ENCODE measurements at regions not wholly inside any gene's neighbourhood (a gene's known extent, or its start where the extent isn't known, plus 50 kb on each side); places are given as distances from the start of the nearest gene placed in this dataset.

DNA sequence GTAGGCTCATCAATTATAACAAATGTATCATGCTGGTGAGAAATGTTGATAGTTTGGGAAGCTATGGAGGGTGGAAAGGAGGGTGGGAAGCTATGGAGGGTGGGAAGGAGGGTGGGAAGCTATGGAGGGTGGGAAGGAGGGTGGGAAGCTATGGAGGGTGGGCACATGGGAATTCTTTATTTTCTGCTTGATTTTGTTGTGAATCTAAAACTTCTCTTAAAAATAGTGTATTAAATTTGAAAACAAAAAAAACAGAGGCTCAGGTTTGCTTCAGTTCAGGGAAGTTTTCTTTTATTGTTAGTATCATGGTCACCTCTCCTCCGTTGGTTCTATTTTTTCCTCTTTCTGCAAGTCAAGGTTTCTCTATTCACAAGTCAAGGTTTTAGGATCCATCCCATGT is 106.4 kb downstream of the SOD2 start:
- no peak for TF ChIP-seq SUZ12 (IDR thresholded peaks at IDR 0.05; ENCODE audit: extremely low read depth, insufficient read depth, insufficient read length)
- TF ChIP-seq YY1 (IDR thresholded peaks at IDR 0.05; ENCODE audit: insufficient read depth, insufficient read length), result no peak

Measured in NT2/D1 (cell line).